ENCODE measurements at regions not wholly inside any gene's neighbourhood (a gene's known extent, or its start where the extent isn't known, plus 50 kb on each side); places are given as distances from the start of the nearest gene placed in this dataset.
"Not testable (repeated sequence)": the region's sequence is repeated elsewhere in the genome, so short reads cannot be mapped to it uniquely, and the experiment has no call there.

DNA sequence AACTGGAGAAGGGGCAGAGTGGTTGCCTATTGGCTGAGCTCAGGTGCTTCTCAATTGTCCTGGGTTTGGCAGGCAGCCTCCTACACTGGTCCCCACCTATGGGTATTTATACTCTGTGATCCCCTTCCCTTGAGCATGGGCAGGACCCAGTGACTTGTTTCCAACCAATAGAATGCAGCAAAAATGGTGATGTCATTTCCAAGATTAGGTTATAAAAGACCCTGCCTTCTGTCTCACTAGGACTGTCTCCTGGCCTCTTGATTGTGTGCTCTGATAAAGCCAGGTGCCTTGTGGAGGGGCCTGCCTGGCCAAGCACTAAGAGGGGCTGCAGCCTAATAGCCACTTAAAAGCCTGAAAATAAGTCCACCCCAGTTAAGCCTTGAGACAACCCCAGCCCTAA, 76.1 kb downstream of the MSX2 start:
- no peak overlapping the region for H3K4me3 ChIP-seq (ENCODE audit: low read length)
- TF ChIP-seq, protein P1, sequence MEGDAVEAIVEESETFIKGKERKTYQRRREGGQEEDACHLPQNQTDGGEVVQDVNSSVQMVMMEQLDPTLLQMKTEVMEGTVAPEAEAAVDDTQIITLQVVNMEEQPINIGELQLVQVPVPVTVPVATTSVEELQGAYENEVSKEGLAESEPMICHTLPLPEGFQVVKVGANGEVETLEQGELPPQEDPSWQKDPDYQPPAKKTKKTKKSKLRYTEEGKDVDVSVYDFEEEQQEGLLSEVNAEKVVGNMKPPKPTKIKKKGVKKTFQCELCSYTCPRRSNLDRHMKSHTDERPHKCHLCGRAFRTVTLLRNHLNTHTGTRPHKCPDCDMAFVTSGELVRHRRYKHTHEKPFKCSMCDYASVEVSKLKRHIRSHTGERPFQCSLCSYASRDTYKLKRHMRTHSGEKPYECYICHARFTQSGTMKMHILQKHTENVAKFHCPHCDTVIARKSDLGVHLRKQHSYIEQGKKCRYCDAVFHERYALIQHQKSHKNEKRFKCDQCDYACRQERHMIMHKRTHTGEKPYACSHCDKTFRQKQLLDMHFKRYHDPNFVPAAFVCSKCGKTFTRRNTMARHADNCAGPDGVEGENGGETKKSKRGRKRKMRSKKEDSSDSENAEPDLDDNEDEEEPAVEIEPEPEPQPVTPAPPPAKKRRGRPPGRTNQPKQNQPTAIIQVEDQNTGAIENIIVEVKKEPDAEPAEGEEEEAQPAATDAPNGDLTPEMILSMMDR (conservative IDR thresholded peaks at IDR 0.05; ENCODE audit: low read length): no peak
- no peak for DNase-seq (ENCODE audit: low read depth)

DNA sequence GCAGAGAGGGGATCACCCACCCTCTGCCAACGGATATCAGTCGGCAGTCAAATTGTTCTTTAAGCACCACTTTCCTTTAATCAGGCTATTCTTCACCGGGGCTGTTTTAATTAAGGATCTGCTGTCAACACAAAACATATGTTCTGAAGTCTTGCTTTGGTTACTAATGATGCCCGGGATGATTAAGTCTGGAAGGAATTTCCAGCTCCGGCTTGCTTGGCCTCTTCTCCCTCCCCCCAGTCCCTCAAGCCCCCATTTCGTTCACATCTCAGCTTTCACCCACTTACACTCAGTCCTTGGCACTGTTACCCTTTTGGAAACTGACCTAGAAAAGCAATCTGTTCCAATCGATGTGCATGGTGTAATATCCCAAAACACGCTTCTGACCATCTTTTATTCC, 74.7 kb downstream of the MSX2 start:
- TF ChIP-seq, protein P1 (conservative IDR thresholded peaks at IDR 0.05; ENCODE audit: low read length): no peak
- peak; percentile 30 for DNase-seq (ENCODE audit: low read depth)
- no peak overlapping the region for H3K4me3 ChIP-seq (ENCODE audit: low read length)

DNA sequence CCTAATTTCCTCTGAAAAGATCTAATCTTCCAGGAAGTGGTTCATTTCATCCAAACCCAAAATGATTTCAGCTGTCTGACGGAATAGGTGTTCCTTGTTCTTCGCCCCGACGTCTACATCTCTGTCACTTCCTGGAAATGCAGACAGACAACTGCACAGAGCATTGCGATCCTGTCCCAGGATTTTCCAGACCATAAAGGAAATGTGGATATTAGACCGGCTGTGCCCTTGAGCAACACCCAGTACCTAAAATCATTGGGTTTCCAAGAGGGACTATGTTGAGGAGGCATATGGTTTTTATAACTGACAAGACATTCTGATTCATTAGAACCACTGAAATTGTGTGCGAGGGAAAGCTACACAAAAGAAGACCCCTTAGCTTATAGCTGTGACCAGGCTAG, 74.2 kb downstream of the MSX2 start:
- no peak for DNase-seq (ENCODE audit: low read depth)
- H3K4me3 ChIP-seq (ENCODE audit: low read length): no peak overlapping the region
- TF ChIP-seq, protein P1 (conservative IDR thresholded peaks at IDR 0.05; ENCODE audit: low read length): no peak

DNA sequence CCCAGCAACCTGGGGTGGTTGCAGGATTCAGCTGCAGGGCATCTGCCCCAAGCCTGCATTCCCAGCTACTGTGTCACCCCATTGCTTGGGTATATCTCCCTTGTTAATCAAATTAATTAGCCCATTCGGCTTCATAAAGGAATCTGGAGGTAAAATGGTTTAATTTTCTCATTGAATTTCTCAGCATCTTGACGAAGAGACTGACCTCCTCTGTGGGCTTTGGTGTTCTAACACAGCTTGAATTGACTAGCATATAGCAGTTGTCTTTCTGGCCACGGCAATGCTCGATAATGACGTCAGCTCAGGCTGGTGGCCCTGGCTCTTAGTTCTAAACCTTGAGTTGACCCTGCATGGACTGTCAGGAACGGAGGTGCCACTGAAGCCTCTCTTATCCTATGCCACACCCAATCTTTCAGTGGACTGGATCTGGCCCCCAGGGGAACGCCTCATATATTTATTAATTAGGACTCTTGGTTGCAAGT, 72.4 kb downstream of the MSX2 start:
- no peak for DNase-seq (ENCODE audit: low read depth)
- TF ChIP-seq, protein P1 (conservative IDR thresholded peaks at IDR 0.05; ENCODE audit: low read length): no peak
- H3K4me3 ChIP-seq (ENCODE audit: low read length): no peak overlapping the region

DNA sequence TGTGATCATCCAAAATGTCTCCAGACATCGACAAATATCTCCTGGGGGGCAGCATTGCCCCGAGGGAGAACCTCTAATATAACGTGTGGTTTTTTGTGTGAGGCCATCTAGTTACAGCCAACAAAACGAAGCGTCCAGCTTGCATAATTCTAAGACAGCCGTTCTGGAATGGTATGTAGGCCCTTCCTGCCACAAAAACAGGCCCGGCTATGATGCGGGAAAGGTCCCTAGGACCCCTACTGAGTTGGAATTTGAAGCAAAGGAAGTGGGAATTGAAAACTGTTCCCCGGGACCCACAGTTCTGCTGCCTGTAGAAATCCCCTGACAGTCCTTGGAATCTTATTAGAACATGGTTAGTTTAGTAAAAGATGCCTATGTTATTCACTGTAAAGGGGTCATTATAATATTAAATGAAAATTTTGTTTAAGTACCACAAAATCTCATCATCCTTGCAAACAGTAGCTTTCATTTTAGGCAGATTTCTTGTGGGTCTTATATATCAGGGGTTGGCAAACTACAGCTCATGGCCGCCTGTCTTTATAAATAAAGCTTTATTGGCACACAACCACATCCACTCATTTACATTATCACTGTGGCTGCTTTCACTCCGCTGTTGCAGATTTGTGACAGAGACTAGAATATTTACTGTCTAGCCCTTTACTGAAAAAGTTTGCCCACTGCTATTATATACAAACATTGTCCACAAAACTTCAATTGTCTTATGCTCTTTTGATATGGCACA, 70.7 kb downstream of the MSX2 start:
- H3K4me3 ChIP-seq (ENCODE audit: low read length): no peak overlapping the region
- no peak for DNase-seq (ENCODE audit: low read depth)
- TF ChIP-seq, protein P1 (conservative IDR thresholded peaks at IDR 0.05; ENCODE audit: low read length): no peak

DNA sequence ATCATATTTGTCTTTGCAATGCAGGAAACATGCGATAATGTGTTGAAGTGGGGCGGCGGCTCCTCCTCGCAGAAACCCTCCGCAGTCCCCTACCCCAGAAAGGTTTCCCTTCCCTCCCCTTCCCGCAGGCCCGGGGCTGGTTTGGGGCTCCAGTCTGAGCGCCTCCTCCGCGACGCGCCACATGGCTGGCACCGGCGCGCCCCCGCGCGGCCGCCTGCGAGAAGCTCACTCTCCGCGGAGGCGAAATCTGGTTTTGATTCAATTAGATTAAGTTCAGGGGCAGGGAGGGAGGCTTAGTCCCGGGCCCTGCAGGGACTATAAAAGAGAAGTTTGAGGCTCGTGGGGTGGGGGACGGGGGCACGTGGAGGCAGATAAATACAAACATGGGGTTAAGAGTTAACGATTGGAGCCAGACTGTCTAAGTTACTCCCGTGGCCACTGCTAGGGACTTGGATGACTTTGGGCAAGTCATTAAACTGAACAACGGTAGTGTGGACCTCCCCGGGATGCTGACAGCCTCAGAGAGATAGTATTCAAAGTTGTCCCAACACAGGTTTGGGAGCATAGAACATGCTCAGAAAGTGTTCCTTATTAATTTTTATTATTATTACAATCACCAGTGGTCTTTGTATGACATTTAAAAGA, 69.4 kb downstream of the MSX2 start:
- TF ChIP-seq, protein P1 (conservative IDR thresholded peaks at IDR 0.05; ENCODE audit: low read length): peak; percentile 70
- peak; percentile 36 for DNase-seq (ENCODE audit: low read depth)
- H3K4me3 ChIP-seq (ENCODE audit: low read length): no peak overlapping the region

DNA sequence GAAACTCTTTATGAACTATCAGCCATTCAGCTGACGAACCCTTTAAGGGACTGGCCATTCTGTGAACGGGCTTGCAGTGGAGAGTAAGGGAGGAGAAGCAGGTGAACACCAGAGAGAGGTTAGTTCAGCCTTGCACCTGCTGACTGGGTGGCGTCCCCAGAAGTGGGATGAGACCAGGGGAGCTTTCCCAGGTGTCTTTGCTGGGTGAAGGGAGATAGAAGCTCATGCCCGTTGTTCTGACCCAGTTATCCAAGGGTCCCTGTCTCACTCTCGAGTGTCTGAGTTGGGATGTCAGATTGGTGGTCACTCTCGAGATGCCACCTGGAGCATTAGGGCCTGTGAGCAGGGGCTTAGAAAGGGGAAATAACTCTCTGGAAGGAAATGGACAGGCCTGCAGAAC, 68.7 kb downstream of the MSX2 start:
- no peak overlapping the region for H3K4me3 ChIP-seq (ENCODE audit: low read length)
- no peak for DNase-seq (ENCODE audit: low read depth)
- TF ChIP-seq, protein P1 (conservative IDR thresholded peaks at IDR 0.05; ENCODE audit: low read length): no peak

DNA sequence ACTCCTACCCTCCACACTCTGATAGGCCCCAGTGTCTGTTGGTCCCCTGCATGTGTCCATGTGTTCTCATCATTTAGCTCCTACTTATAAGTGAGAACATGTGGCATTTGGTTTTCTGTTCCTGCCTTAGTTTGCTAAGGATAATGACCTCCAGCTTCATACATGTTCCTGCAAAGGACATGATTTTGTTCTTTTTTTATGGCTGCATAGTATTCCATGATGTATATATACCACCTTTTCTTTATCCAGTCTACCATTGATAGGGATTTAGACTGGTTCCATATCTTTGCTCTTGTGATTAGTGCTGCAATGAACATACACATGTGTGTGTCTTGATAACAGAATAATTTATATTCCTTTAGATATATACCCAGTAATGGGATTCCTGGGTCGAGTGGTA, 67.9 kb downstream of the MSX2 start:
- H3K4me3 ChIP-seq (ENCODE audit: low read length); DNase-seq (ENCODE audit: low read depth): not testable (repeated sequence)
